Ishikawa (cell line): ENCODE measurements at regions not wholly inside any gene's neighbourhood (a gene's known extent, or its start where the extent isn't known, plus 50 kb on each side); places are given as distances from the start of the nearest gene placed in this dataset.

Experiments used
- CEBPB ChIP-seq: IDR thresholded peaks from 2 replicates; pipeline ENCODE4 v1.6.1; 2012
- CREB1 ChIP-seq: IDR thresholded peaks from 2 replicates; pipeline ENCODE4 v1.6.1; 2012; ENCODE audit warnings: low read depth
- EGR1 ChIP-seq: IDR thresholded peaks from 2 replicates; pipeline ENCODE4 v1.6.1; 2012
- EP300 ChIP-seq: IDR thresholded peaks from 2 replicates; pipeline ENCODE4 v1.6.1; 2012; ENCODE audit warnings: borderline replicate concordance
- FOXM1 ChIP-seq: IDR thresholded peaks from 2 replicates; pipeline ENCODE4 v1.6.1; 2012; ENCODE audit warnings: low read depth, borderline replicate concordance
- MAX ChIP-seq: IDR thresholded peaks from 2 replicates; pipeline ENCODE4 v1.6.1; 2012
- NFIC ChIP-seq: IDR thresholded peaks from 2 replicates; pipeline ENCODE4 v1.6.1; 2012
- RAD21 ChIP-seq: IDR thresholded peaks from 2 replicates; pipeline ENCODE4 v1.6.1; 2012; ENCODE audit warnings: low read depth
- REST ChIP-seq: IDR thresholded peaks from 2 replicates; pipeline ENCODE4 v1.6.1; 2012; ENCODE audit warnings: low read depth, mild to moderate bottlenecking
- TAF1 ChIP-seq: IDR thresholded peaks from 2 replicates; pipeline ENCODE4 v1.6.1; 2012; ENCODE audit warnings: low read depth, mild to moderate bottlenecking
- TCF12 ChIP-seq: IDR thresholded peaks from 2 replicates; pipeline ENCODE4 v1.6.1; 2012; ENCODE audit warnings: low read depth
- TEAD4 ChIP-seq: IDR thresholded peaks from 2 replicates; pipeline ENCODE4 v1.6.1; 2012
- USF1 ChIP-seq: IDR thresholded peaks from 2 replicates; pipeline ENCODE4 v1.6.1; 2012
- YY1 ChIP-seq: IDR thresholded peaks from 2 replicates; pipeline ENCODE4 v1.6.1; 2012; ENCODE audit warnings: low read depth
- ZBTB7A ChIP-seq: IDR thresholded peaks from 2 replicates; pipeline ENCODE4 v1.6.1; 2012; ENCODE audit warnings: low read depth

GRCh38 chr18:64449434-64449833 lies 300.5 kb upstream of the LINC00305 start:
- no peak for TF ChIP-seq ZBTB7A
- no peak for TF ChIP-seq YY1
- TF ChIP-seq MAX, result no peak
- TF ChIP-seq CREB1, result no peak
- TF ChIP-seq REST, result no peak
- no peak for TF ChIP-seq TEAD4
- TF ChIP-seq CEBPB, result no peak
- TF ChIP-seq FOXM1, result no peak
- no peak for TF ChIP-seq TAF1
- TF ChIP-seq USF1, result no peak
- no peak for TF ChIP-seq EGR1
- TF ChIP-seq NFIC, result no peak
- TF ChIP-seq TCF12, result no peak
- TF ChIP-seq EP300, result no peak

DNA sequence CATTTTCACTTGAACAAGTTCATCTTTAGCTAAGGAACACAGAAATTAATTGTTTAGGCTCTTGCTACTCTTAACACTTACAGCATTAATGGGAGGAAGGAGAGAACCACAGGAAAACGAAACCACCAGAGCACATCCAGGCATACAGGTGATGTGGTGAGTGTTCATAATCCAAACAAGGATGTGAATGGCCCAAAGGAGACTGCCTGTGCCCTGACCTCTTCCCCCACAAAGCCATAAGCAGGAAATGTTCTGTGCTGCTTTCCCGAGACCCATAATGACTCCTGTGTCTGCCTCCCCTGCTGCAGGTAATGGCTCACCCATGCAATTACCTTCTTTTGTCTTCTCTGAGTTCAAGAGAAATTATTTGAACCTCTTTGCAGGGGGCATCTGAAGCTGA lies 295.9 kb upstream of the LINC00305 start:
- TF ChIP-seq YY1, result no peak
- TF ChIP-seq TEAD4, result no peak
- TF ChIP-seq CEBPB, result no peak
- TF ChIP-seq NFIC, result no peak
- no peak for TF ChIP-seq ZBTB7A
- TF ChIP-seq USF1, result no peak
- TF ChIP-seq EGR1, result no peak
- TF ChIP-seq TCF12, result no peak
- no peak for TF ChIP-seq CREB1
- no peak for TF ChIP-seq MAX
- no peak for TF ChIP-seq REST

- no peak for TF ChIP-seq CEBPB
- TF ChIP-seq TEAD4, result no peak
- TF ChIP-seq YY1, result no peak
- no peak for TF ChIP-seq USF1
- TF ChIP-seq MAX, result no peak
- no peak for TF ChIP-seq TCF12
- no peak for TF ChIP-seq REST
- no peak for TF ChIP-seq NFIC
- no peak for TF ChIP-seq EGR1
- no peak for TF ChIP-seq FOXM1
- TF ChIP-seq EP300, result no peak
- no peak for TF ChIP-seq CREB1
- no peak for TF ChIP-seq RAD21
- TF ChIP-seq TAF1, result no peak
- TF ChIP-seq ZBTB7A, result no peak
Measured at GRCh38 chr18:64438178-64438577, 289.3 kb upstream of the LINC00305 start.

DNA sequence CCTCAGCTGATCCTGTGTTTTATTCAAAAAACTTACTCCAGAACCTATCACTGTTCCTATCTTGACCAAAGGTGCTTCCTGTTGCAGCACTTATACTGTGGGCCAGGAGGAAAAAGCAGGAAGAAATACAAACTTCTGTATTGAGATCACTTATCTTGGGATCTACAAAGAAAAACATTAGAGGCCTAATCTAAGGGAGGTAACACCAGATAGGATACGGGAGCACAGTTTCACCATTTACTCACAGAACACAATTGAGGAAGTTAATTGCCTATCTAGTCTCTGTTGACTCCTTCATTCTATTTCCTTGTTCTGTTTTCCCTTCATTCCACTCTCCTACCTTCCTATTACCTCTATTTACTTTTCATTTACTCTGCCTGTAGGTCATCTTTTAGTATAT lies 287.2 kb upstream of the LINC00305 start:
- no peak for TF ChIP-seq REST
- no peak for TF ChIP-seq TCF12
- no peak for TF ChIP-seq EP300
- TF ChIP-seq FOXM1, result no peak
- no peak for TF ChIP-seq MAX
- TF ChIP-seq TAF1, result no peak
- TF ChIP-seq CEBPB, result no peak
- no peak for TF ChIP-seq TEAD4
- no peak for TF ChIP-seq EGR1
- TF ChIP-seq ZBTB7A, result no peak
- no peak for TF ChIP-seq NFIC
- TF ChIP-seq RAD21, result no peak
- TF ChIP-seq USF1, result no peak
- TF ChIP-seq YY1, result no peak
- TF ChIP-seq CREB1, result no peak
